ENCODE measurements at regions not wholly inside any gene's neighbourhood (a gene's known extent, or its start where the extent isn't known, plus 50 kb on each side); places are given as distances from the start of the nearest gene placed in this dataset.

GRCh38 chr7:131130324-131130723, 197.4 kb upstream of the MKLN1 start:
- no peaks in the 10 kb centered on the region for H3K9me3 Mint-ChIP-seq
- no peaks in the 10 kb centered on the region for H3K27me3 Mint-ChIP-seq (ENCODE audit: low read depth)
- POLR2A ChIA-PET = no interaction called here
- TF ChIP-seq, protein P1, sequence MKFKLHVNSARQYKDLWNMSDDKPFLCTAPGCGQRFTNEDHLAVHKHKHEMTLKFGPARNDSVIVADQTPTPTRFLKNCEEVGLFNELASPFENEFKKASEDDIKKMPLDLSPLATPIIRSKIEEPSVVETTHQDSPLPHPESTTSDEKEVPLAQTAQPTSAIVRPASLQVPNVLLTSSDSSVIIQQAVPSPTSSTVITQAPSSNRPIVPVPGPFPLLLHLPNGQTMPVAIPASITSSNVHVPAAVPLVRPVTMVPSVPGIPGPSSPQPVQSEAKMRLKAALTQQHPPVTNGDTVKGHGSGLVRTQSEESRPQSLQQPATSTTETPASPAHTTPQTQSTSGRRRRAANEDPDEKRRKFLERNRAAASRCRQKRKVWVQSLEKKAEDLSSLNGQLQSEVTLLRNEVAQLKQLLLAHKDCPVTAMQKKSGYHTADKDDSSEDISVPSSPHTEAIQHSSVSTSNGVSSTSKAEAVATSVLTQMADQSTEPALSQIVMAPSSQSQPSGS (CRISPR knock-in tag; IDR thresholded peaks at IDR 0.05; ENCODE audit: borderline replicate concordance, low read depth) = no peak
- TF ChIP-seq, protein P2, sequence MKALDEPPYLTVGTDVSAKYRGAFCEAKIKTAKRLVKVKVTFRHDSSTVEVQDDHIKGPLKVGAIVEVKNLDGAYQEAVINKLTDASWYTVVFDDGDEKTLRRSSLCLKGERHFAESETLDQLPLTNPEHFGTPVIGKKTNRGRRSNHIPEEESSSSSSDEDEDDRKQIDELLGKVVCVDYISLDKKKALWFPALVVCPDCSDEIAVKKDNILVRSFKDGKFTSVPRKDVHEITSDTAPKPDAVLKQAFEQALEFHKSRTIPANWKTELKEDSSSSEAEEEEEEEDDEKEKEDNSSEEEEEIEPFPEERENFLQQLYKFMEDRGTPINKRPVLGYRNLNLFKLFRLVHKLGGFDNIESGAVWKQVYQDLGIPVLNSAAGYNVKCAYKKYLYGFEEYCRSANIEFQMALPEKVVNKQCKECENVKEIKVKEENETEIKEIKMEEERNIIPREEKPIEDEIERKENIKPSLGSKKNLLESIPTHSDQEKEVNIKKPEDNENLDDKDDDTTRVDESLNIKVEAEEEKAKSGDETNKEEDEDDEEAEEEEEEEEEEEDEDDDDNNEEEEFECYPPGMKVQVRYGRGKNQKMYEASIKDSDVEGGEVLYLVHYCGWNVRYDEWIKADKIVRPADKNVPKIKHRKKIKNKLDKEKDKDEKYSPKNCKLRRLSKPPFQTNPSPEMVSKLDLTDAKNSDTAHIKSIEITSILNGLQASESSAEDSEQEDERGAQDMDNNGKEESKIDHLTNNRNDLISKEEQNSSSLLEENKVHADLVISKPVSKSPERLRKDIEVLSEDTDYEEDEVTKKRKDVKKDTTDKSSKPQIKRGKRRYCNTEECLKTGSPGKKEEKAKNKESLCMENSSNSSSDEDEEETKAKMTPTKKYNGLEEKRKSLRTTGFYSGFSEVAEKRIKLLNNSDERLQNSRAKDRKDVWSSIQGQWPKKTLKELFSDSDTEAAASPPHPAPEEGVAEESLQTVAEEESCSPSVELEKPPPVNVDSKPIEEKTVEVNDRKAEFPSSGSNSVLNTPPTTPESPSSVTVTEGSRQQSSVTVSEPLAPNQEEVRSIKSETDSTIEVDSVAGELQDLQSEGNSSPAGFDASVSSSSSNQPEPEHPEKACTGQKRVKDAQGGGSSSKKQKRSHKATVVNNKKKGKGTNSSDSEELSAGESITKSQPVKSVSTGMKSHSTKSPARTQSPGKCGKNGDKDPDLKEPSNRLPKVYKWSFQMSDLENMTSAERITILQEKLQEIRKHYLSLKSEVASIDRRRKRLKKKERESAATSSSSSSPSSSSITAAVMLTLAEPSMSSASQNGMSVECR (CRISPR knock-in tag; IDR thresholded peaks at IDR 0.05; ENCODE audit: borderline replicate concordance) = no peak
- no peak for TF ChIP-seq ETV6 (CRISPR knock-in tag; IDR thresholded peaks at IDR 0.05)
- no peak for TF ChIP-seq STAT6 (CRISPR knock-in tag; conservative IDR thresholded peaks at IDR 0.05; ENCODE audit: low read depth)
- no peak for TF ChIP-seq SP1 (CRISPR knock-in tag; conservative IDR thresholded peaks at IDR 0.05)
- no peak for TF ChIP-seq ESRRA (CRISPR knock-in tag; IDR thresholded peaks at IDR 0.05; ENCODE audit: borderline replicate concordance)
- TF ChIP-seq ZNF423 (CRISPR knock-in tag; IDR thresholded peaks at IDR 0.05) = no peak
- TF ChIP-seq NFE2L1 (CRISPR knock-in tag; IDR thresholded peaks at IDR 0.05) = no peak
- TF ChIP-seq FOXJ3 (CRISPR knock-in tag; IDR thresholded peaks at IDR 0.05; ENCODE audit: borderline replicate concordance) = no peak
- TF ChIP-seq E2F4 (CRISPR knock-in tag; IDR thresholded peaks at IDR 0.05; ENCODE audit: borderline replicate concordance, low read depth) = no peak
- TF ChIP-seq, protein P3, sequence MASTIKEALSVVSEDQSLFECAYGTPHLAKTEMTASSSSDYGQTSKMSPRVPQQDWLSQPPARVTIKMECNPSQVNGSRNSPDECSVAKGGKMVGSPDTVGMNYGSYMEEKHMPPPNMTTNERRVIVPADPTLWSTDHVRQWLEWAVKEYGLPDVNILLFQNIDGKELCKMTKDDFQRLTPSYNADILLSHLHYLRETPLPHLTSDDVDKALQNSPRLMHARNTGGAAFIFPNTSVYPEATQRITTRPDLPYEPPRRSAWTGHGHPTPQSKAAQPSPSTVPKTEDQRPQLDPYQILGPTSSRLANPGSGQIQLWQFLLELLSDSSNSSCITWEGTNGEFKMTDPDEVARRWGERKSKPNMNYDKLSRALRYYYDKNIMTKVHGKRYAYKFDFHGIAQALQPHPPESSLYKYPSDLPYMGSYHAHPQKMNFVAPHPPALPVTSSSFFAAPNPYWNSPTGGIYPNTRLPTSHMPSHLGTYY (CRISPR knock-in tag; IDR thresholded peaks at IDR 0.05) = no peak
- no peak for TF ChIP-seq ZNF263 (CRISPR knock-in tag; IDR thresholded peaks at IDR 0.05; ENCODE audit: low read depth)
- TF ChIP-seq, protein P4, sequence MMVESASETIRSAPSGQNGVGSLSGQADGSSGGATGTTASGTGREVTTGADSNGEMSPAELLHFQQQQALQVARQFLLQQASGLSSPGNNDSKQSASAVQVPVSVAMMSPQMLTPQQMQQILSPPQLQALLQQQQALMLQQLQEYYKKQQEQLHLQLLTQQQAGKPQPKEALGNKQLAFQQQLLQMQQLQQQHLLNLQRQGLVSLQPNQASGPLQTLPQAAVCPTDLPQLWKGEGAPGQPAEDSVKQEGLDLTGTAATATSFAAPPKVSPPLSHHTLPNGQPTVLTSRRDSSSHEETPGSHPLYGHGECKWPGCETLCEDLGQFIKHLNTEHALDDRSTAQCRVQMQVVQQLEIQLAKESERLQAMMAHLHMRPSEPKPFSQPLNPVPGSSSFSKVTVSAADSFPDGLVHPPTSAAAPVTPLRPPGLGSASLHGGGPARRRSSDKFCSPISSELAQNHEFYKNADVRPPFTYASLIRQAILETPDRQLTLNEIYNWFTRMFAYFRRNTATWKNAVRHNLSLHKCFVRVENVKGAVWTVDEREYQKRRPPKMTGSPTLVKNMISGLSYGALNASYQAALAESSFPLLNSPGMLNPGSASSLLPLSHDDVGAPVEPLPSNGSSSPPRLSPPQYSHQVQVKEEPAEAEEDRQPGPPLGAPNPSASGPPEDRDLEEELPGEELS (CRISPR knock-in tag; IDR thresholded peaks at IDR 0.05) = no peak
- no peak for TF ChIP-seq ZNF416 (CRISPR knock-in tag; IDR thresholded peaks at IDR 0.05)
- TF ChIP-seq HMGA2 (CRISPR knock-in tag; IDR thresholded peaks at IDR 0.05) = no peak
- no peak for TF ChIP-seq NR3C1 (CRISPR knock-in tag; conservative IDR thresholded peaks at IDR 0.05; ENCODE audit: low read depth)
- TF ChIP-seq FOXP1 (CRISPR knock-in tag; IDR thresholded peaks at IDR 0.05; ENCODE audit: borderline replicate concordance) = no peak
- TF ChIP-seq TP53 (CRISPR knock-in tag; IDR thresholded peaks at IDR 0.05) = no peak
- no peaks in the 10 kb centered on the region for H3K4me1 Mint-ChIP-seq
- H3K27ac Mint-ChIP-seq = no peak overlapping the region
- H3K36me3 Mint-ChIP-seq = no peaks in the 10 kb centered on the region
- no peak overlapping the region for H3K4me3 Mint-ChIP-seq
- ATAC-seq (no peak), DNase-seq (ENCODE audit: low spot score) (no peak)
- CTCF ChIA-PET = no interaction called here

Data from WTC11 (cell line).